H54 (cell line): ENCODE measurements at regions not wholly inside any gene's neighbourhood (a gene's known extent, or its start where the extent isn't known, plus 50 kb on each side); places are given as distances from the start of the nearest gene placed in this dataset.
"Not testable (repeated sequence)": the region's sequence is repeated elsewhere in the genome, so short reads cannot be mapped to it uniquely, and the experiment has no call there.

ENCODE experiments used
- DNase-seq: peaks from one replicate; pipeline ENCODE4 v3.0.0; 2011; ENCODE audit warnings: low spot score, mixed read lengths; ENCODE audit not compliant: insufficient read length
- FAIRE-seq: peaks from 3 replicates; lab custom pipeline; 2011; peaks lifted over from hg19 to GRCh38; lab: Jason Lieb, UNC
- POLR2A ChIP-seq: IDR thresholded peaks from 2 replicates; pipeline ENCODE4 v1.6.1; 2011; ENCODE audit warnings: low read depth, mild to moderate bottlenecking, low read length

DNA sequence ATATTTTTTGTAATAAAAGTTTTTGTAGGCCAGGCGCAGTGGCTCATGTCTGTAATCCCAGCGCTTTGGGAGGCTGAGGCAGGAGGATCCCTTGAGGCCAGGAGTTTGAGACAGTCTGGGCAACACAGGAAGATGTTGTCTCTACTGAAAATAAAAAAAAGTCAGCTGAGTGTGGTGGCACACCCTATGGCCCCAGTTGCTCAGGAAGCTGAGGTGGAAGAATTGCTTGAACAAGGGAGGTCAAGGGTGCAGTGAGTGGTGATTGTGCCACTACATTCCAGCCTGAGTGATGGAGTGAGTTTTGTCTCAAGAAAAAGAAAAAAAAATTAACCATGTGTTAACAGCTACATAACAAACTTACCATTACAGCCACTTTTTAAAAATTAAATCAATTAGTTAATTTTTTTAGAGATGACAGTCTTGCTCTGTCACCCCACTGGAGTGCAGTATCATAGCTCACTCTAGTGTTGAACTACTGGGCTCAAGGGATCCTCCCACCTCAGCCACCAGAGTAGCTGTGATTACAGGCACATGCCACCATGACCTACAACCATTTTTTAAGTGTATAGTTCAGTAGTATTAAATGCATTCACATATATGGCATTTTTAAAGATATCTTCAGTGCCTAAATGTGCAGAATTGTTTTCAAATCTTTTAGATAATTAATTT is 67.2 kb upstream of the ACYP2 start:
- peak; percentile 6 for FAIRE-seq
- no peak for DNase-seq
- TF ChIP-seq POLR2A: no peak

DNA sequence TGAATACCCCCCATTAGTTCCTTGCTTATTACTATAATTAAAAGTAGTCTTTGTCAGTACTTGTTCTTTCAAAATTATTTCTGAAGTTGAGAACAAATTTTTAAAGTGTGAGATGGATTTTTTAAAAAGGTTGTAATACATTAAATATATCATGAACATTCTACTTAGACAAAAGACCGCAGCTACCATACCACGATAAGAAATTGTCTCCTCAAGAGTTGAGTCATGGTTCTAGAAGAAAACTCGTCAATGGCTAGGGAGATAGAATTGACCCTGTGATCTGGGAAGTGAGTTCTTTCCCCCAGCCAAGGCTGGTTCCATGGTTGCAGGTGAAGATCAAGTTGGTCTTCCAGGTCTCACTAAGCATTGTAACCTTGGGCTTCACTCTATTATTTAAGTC is 67.8 kb upstream of the ACYP2 start:
- no peak for FAIRE-seq
- no peak for DNase-seq
- no peak for TF ChIP-seq POLR2A

DNA sequence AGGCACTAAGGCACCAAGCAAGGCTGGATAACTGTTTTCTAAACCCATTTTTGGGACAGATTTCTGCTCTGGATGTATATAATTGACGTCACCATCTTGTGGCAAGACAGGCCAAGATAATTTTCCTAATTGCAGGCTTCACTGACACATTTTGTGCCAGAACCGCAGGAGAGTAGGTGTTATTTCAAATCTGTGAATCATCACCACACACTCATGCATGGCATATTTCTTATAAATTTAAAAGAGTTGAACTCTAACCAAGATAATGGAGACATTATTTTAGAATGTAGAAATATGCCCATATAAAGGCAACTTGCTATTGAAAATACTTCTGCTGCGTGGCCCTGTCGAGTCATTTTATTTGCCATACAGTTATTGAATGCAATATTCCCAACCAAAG is 68.3 kb upstream of the ACYP2 start:
- TF ChIP-seq POLR2A: no peak
- FAIRE-seq (no peak), DNase-seq (no peak)

DNA sequence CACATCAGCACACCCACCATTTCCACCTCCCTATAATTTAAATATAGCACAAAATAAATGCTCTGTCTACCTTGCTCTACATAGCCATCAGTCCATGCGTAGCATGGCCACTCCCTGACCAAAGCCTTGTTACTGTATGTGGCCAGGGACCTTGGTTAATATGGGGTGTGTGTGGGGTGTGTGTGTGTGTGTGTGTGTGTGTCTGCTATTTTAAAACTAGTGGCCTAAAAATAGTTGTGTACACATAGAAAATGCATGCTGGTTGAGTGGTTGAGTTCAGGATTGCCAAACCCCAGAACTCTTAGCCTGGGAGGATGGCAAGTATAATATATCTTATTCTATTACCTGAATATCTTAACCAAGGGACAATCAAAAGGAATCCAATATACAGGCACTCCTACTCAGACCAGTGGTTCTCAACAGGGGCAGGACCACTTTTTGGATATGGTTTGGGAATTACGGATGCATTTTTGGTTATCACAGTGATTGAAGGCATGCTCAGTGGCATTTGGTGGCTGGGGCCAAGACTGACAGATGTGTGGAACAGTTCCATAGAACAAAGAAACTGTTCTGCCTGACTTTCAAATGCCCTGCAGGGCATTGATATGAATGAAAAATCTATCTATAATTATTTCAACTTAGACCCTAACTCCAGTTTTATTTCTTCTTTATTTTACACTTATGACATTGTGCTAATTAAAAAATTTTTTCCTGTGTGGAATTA is 72.3 kb upstream of the PSME4 start:
- no peak for TF ChIP-seq POLR2A
- no peak for FAIRE-seq
- no peak for DNase-seq

DNA sequence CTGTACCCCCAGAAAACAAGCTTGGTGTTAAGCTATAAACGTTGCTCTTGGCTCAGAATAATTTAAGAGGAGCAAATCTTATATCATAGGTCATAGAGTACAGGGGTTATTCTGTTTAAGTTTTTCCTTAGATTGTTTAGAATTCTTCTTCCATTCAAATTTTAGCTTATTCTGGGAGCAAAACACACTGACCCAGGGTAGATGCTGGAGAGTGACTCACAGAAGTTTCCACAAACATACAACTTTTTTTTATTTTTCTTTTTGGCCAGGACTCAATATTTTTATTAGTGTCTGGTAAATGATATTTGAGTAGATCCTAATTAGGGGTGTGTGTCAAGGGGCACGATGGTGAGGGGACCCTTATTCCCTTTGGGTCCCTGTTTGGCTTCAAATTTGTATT is 71.5 kb upstream of the PSME4 start:
- FAIRE-seq: no peak
- no peak for TF ChIP-seq POLR2A
- DNase-seq: no peak

DNA sequence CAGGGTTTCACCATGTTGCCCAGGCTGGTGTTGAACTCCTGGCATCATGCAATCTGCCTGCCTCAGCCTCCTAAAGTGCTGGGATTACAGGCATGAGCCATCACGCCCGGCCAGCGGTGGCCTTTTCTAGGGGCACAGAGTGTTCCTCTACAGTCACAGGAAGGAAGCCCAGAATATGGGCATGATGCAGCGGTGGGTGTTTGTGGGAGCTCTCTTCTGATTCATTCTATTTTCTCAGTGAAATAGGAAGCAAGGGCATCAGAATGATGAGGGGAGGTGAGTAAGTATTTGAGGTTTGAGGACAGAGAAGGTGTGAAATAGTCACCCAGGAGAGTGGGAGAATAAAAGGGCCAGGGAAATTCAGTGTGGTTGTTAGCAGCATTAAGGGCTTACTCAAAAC is 70.3 kb upstream of the PSME4 start:
- TF ChIP-seq POLR2A: no peak
- FAIRE-seq (no peak), DNase-seq (no peak)

DNA sequence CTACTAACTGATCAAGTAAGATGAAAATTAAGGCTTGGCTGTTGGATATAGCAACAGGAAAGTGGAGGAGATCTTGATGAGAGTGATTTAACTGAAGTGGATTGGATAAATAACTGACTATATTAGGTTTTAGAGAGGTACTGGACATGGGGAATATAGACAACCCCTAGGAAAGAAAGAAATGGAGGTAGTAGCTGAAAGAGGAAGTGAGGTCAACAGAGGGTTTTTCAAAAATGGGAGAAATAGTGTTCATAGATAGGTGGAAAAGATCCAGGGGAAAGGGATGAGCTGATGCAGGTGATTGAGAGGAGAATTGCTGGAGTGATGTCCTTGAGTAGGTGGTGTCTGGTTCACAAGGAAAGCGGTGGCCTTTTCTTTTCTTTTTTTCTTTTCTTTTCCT is 69.9 kb upstream of the PSME4 start:
- no peak for FAIRE-seq
- DNase-seq: no peak
- TF ChIP-seq POLR2A: no peak

DNA sequence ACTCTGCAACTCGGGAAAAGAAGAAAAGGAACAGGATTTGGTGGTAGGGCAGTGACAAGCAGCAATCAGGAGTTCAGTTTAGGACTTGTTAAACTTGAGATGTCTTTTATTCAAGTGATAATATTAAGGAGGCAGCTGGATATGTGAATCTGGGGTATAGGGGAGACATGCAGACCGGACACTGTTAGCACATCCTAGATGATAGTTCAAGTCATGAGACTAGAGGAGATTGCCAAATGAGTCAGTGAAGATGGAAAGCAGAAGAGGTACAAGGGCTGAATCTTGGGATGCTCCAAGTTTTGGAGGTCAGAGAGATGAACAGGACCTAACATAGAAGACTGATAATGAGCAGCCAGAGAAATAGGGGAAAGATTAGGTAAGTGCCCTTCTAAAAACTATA is 69.5 kb upstream of the PSME4 start:
- no peak for FAIRE-seq
- TF ChIP-seq POLR2A: no peak
- no peak for DNase-seq

DNA sequence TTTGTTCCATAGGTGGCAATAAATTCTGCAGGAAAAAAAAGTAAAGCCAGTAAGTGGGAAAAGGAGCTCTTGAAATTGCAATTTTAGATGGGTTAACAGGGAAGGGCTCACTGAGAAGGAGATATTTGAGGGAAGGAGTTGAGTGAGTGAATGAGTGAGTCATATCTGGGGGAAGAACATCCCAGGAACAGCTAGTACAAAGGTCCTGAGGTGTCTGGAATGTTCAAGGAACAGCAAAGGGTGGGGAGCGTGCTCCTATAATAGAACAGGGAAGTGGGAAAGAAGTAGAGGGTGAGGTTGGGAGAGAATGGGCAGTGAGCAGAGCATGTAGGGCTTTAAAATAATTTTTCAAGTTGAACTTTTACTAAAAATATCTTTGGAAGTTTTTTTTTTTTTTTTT is 68.0 kb upstream of the PSME4 start:
- no peak for FAIRE-seq
- no peak for DNase-seq
- TF ChIP-seq POLR2A: no peak

DNA sequence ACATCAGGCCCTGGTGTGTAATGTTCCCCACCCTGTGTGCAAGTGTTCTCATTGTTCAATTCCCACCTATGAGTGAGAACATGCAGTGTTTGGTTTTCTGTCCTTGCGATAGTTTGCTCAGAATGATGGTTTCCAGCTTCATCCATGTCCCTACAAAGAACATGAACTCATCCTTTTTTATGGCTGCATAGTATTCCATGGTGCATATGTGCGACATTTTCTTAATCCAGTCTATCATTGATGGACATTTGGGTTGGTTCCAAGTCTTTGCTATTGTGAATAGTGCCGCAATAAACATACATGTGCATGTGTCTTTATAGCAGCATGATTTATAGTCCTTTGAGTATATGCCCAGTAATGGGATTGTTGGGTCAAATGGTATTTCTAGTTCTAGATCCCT is 60.5 kb upstream of the PSME4 start:
- not testable (repeated sequence) for DNase-seq, FAIRE-seq

DNA sequence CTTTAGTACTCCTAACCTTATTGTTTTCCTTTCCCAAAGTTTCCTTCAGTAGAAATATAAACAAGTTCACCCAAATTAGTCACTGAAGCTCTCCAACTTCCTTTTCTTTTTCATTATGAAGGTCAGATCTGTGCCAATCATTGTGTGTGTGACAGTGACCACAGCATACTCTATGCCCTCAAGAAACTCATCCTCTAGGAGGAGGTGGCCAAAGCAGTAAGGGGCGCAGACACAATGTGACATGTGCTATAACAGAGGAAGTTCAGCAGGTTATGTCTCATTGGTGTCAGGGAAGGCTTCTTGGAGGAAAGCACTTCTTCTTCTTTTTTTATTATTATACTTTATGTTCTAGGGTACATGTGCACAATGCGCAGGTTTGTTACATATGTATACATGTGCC is 60.0 kb upstream of the PSME4 start:
- DNase-seq: no peak
- FAIRE-seq: no peak
- TF ChIP-seq POLR2A: no peak

DNA sequence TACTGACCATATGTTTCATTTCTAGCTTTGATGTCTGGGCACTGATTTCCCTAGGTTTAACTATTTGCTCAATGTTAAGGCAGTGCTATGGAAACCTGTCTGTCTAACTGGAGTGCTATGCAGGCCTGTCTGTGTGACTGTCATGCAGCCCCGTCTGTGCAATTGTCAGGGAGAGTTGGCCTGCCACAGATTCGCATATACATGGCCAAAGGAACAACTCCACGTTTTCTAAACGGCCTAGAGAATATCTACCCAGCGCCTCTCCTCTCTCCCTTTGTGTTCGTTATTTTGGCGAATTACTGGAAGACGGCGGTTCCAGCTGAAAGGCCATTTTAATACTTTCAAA is 59.6 kb upstream of the PSME4 start:
- FAIRE-seq: no peak
- TF ChIP-seq POLR2A: no peak
- DNase-seq: no peak

DNA sequence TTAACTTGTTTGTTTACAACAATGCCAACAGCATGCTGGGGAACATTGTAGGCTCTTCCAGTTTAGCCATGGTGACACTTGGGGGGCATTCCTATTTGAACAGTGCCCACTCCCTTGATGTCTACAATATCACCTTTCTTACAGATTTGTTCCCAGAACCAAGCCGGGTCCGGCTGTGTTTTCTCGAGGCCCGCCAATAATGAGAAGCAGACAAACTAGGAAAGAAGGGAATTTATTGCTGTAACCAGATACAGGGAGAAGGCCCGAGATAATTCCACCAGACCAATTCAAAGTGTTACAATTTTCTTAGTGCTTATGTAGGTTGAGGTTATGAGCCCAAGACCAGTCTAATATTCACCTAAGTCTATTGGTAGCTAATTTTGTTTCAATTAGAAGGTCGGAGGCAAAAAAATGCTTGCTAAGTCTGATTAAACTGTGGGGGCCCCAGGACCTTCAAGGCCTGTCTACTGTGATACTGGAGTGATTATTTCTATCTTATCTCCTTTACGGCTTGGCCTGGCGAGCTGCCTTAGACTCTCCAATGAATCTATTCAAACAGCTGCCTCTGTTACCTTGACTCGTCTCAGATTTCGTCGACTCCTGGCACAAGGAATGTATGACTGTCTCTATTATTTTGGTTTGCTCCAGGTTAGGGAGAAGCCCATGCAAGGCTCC is 59.1 kb upstream of the PSME4 start:
- TF ChIP-seq POLR2A: no peak
- FAIRE-seq (no peak), DNase-seq (no peak)

DNA sequence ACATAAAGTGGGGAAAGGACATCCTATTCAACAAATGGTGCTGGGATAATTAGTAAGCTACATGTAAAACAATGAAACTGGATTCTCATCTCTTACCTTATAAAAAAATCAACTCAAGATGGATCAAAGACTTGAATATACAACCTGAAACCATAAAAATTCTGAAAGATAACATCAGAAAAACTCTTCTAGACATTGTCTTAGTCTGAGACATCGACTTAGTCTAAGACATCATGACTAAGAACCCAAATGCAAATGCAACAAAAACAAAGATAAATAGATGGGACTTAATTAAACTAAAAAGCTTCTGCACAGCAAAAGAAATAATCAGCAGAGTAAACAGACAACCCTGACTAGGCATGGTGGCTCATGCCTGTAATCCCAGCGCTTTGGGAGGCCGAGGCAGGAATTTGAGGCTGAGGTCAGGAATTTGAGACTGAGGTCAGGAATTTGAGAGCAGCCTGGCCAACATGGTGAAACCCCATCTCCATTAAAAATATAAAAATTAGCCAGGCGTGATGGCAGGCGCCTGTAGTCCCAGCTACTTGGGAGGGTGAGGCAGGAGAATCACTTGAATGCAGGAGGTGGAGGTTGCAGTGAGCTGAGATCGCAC is 54.8 kb upstream of the PSME4 start:
- DNase-seq, FAIRE-seq: not testable (repeated sequence)
